SW 1271 (cell line): ENCODE measurements at regions not wholly inside any gene's neighbourhood (a gene's known extent, or its start where the extent isn't known, plus 50 kb on each side); places are given as distances from the start of the nearest gene placed in this dataset.
"Not testable (repeated sequence)": the region's sequence is repeated elsewhere in the genome, so short reads cannot be mapped to it uniquely, and the experiment has no call there.

Source experiments
- DNase-seq, 2 experiments: peaks; one replicate each; lab custom pipeline; 2025; lab: John Stamatoyannopoulos, UW

GRCh38 chr16:65279576-65279975 lies 157.7 kb upstream of the CDH11 start:
- DNase-seq, result no peak

- DNase-seq, result no peak
Observed at GRCh38 chr16:65278874-65279273, 157.0 kb upstream of the CDH11 start.

GRCh38 chr16:65274566-65274965 lies 152.7 kb upstream of the CDH11 start:
- DNase-seq, result no peak

GRCh38 chr16:65272699-65273414 lies 151.0 kb upstream of the CDH11 start:
- no peak for DNase-seq

- no peak for DNase-seq
Observed at GRCh38 chr16:65271996-65272395, 150.1 kb upstream of the CDH11 start.

GRCh38 chr16:65268331-65268730 lies 146.5 kb upstream of the CDH11 start:
- DNase-seq, result no peak

GRCh38 chr16:65263896-65264295 lies 142.0 kb upstream of the CDH11 start:
- no peak for DNase-seq

- DNase-seq, result no peak
Observed at GRCh38 chr16:65260746-65261145, 138.9 kb upstream of the CDH11 start.

- no peak for DNase-seq
Observed at GRCh38 chr16:65254144-65254543, 132.3 kb upstream of the CDH11 start.

- DNase-seq, result no peak
Observed at GRCh38 chr16:65249768-65250167, 127.9 kb upstream of the CDH11 start.

- DNase-seq, result no peak
Observed at GRCh38 chr16:65244787-65245186, 122.9 kb upstream of the CDH11 start.

- DNase-seq, result no peak
Observed at GRCh38 chr16:65235339-65236177, 113.7 kb upstream of the CDH11 start.

GRCh38 chr16:65234721-65235320 lies 113.0 kb upstream of the CDH11 start:
- not testable (repeated sequence) for DNase-seq

GRCh38 chr16:65229191-65229662 lies 107.4 kb upstream of the CDH11 start:
- no peak for DNase-seq

- DNase-seq, result no peak
Observed at GRCh38 chr16:65227150-65227835, 105.4 kb upstream of the CDH11 start.

- no peak for DNase-seq
Observed at GRCh38 chr16:65226077-65226476, 104.2 kb upstream of the CDH11 start.

- DNase-seq, result no peak
Observed at GRCh38 chr16:65225488-65225887, 103.6 kb upstream of the CDH11 start.

- no peak for DNase-seq
Observed at GRCh38 chr16:65224994-65225393, 103.1 kb upstream of the CDH11 start.

GRCh38 chr16:65224471-65224870 lies 102.6 kb upstream of the CDH11 start:
- no peak for DNase-seq

- no peak for DNase-seq
Observed at GRCh38 chr16:65223335-65223734, 101.5 kb upstream of the CDH11 start.

GRCh38 chr16:65222536-65222935 lies 100.7 kb upstream of the CDH11 start:
- no peak for DNase-seq

- DNase-seq, result no peak
Observed at GRCh38 chr16:65222049-65222448, 100.2 kb upstream of the CDH11 start.
